ENCODE measurements at regions not wholly inside any gene's neighbourhood (a gene's known extent, or its start where the extent isn't known, plus 50 kb on each side); places are given as distances from the start of the nearest gene placed in this dataset.
A peak's percentile ranks its signal among the peaks of the same experiment; 100 is the strongest.

- no peak for DNase-seq
These were observed 140.7 kb downstream of the BTC start for GRCh38 chr4:74653331-74654229.

GRCh38 chr4:74654230-74654681 lies 140.1 kb downstream of the BTC start:
- DNase-seq = no peak

- DNase-seq = no peak
These were observed 137.7 kb downstream of the BTC start for GRCh38 chr4:74656596-74656995.

GRCh38 chr4:74658116-74658515 lies 136.2 kb downstream of the BTC start:
- no peak for DNase-seq

- DNase-seq = no peak
These were observed 134.5 kb downstream of the BTC start for GRCh38 chr4:74659576-74660411.

- DNase-seq = no peak
These were observed 133.5 kb downstream of the BTC start for GRCh38 chr4:74660866-74661265.

GRCh38 chr4:74661427-74662201 lies 132.7 kb downstream of the BTC start:
- DNase-seq = no peak

GRCh38 chr4:74663631-74664030 lies 130.7 kb downstream of the BTC start:
- DNase-seq = no peak

- DNase-seq = no peak
These were observed 129.0 kb downstream of the BTC start for GRCh38 chr4:74665346-74665745.

- no peak for DNase-seq
These were observed 128.4 kb downstream of the BTC start for GRCh38 chr4:74665876-74666275.

- DNase-seq = no peak
These were observed 126.9 kb downstream of the BTC start for GRCh38 chr4:74667438-74667837.

GRCh38 chr4:74667944-74668343 lies 126.4 kb downstream of the BTC start:
- DNase-seq = no peak

- DNase-seq = no peak
These were observed 124.6 kb downstream of the BTC start for GRCh38 chr4:74669702-74670101.

- DNase-seq = no peak
These were observed 123.7 kb downstream of the BTC start for GRCh38 chr4:74670583-74670982.

GRCh38 chr4:74671080-74671698 lies 123.1 kb downstream of the BTC start:
- DNase-seq = peak; percentile 0

GRCh38 chr4:74674750-74675149 lies 119.6 kb downstream of the BTC start:
- DNase-seq = no peak

GRCh38 chr4:74675673-74676279 lies 118.5 kb downstream of the BTC start:
- DNase-seq = peak; percentile 22

GRCh38 chr4:74682567-74683359 lies 111.6 kb downstream of the BTC start:
- DNase-seq = no peak

- no peak for DNase-seq
These were observed 101.4 kb downstream of the BTC start for GRCh38 chr4:74692972-74693371.
